Head of caudate nucleus (tissue), 42 donors: ENCODE measurements at regions not wholly inside any gene's neighbourhood (a gene's known extent, or its start where the extent isn't known, plus 50 kb on each side); places are given as distances from the start of the nearest gene placed in this dataset.

Experiments used
- DNase-seq, 42 donors: peaks; one replicate each; pipeline versions ENCODE4 v3.0.0 to v3.0.0-alpha.2; 2020 to 2021; ENCODE audit warnings: mixed read lengths in 7 of 42
- intact Hi-C: fragments of 100-400 bp; cut with DNase I; formaldehyde crosslinking; loops from one replicate; pipeline ENCODE4 v1.15.0; 2022

DNA sequence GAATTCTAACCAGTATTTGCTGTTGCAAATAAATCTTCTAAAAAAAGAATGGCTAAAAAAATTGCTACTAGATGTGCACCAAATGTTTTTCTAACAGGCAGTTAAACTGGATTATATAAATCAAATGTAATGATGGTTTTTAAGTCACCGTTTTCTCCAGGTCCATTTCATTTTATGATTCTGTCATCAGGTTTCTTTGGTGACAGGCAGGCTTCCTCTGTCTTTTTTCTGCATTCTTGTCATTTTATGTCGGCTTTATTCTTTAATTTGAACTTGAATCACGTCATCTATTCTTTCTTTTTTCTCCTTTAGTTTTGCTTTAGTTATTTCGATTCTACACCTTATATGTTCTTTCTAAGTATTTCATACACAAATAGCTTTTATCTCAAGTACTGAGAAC, 212.5 kb downstream of the SOCS6 start:
- DNase-seq: no peak
- intact Hi-C loops: no loop called here

DNA sequence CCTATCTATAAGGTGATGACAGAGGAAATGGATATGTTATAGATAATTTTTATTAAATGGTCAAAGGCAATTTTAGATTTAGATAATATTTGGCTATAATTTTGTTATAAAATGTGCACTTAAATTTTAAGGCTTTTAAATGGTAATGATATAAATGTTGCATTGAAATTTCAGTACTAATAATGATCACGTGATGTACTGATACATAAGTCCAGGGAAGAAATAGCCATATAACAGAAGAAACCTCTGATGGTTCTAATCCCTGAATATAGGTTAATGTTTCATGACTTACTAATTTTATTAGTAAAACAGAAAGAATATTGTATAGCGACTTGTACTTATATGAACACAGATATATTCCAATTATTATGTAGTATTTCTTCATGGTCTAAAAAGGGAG, 211.9 kb downstream of the SOCS6 start:
- intact Hi-C loops: no loop called here
- DNase-seq: no peak

DNA sequence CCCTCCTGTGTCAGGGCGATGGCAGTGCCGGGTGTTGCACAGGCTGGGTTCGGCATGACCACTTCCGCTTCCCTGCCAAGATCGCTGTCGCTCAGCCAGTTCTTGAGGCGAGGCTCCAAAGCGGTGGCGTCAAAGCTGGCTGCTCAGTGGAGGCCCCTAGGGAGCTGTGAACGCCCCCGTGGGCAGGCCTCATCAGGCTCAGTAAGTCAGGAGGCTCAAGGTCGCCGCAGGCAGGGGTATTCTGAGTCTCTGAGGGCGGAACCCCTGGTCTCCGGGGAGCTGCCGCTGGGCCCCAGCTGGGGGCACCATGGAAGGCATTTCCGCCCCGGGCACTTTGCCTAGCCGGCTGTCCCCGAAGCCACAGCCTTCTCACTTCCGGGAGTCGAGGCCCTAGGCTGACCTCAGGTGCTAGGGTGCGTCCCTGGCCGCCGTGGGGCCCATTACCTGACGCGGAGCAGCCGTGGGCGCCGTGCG, 210.4 kb downstream of the SOCS6 start:
- no peak for DNase-seq

DNA sequence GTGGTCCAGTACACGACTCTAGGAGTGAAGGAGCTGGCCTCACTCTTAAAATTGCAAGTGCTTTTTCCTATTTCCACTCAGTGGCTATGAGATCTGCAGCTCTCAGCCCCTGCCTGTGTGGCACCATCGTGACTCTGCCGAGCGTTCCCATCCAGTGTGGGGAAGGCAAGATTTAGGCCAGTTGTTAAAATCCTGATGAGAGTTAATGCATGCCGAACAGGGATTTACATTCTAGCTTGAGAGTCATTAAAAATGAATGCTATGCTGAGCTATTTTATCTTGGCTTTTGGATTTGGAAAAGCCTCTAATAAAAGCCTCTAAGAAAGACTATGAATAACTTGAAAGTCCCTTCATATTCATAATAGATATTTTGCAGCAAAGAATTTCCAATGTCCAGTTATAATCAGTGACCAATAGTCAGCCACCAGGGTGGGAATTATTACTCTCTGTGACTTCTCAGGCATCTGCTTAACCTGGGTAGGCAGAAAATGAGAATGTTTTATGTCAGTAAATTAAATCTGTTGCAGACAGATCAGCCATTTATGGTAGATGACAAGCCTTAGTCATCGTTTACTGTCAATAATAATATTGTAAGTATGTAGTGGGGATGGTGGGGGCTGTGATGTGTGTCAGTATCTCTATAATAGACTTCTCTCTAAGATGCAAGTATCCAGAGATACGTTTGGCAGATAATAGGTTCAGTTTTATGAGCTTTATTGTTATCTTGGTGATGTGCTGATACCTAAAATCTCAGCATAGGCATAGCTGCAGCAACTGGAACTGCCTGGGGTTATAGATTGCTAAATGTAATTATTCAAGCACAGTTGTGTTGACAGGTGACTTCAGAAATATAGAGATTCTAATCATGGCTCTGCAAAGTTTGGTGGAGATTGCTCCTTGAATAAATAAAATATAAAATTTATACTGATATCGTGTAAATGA, 207.8 kb downstream of the SOCS6 start:
- DNase-seq: no peak
- intact Hi-C loops: no loop called here

More for the DNA sequence above, 210.4 kb downstream of the SOCS6 start:
- intact Hi-C loops: no loop called here

DNA sequence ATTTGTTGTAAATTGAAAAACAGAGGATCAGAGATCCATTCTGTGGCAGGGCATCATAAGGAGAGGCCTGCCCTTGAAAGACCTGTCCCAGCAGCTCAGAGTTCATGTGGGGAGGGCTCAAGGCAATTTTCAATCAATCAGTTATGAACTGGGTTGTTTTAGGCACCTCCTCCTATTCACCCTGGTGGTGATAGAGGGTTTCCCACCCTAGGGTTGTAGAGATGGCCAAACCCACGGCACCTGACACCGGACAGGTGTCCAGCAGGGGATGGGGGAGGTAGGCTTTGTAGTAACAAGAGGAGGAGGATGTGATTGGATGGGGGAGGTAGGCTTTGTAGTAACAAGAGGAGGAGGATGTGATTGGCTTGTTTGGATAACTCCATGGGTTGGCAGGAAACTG, 205.7 kb downstream of the SOCS6 start:
- intact Hi-C loops: no loop called here
- DNase-seq: no peak

DNA sequence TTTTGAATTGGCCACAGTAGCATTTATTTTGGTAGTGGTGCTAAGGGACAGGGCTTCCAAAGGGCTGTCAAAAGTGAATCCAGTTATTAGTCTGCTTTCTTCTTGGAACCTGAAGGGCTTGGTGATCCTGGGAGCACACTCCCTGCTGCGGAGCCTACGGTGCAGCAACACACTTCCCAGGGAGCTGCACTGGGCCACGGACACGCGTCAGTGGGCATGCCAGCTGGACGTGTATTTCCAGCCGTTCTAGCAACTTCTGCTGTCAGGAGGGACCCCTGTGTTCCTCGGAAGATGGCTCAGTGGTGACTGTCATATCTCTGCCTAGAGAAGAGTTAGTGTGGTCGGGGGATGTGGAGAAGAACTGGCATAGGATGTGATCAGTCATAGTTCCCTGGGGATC, 204.6 kb downstream of the SOCS6 start:
- intact Hi-C loops: no loop called here

DNA sequence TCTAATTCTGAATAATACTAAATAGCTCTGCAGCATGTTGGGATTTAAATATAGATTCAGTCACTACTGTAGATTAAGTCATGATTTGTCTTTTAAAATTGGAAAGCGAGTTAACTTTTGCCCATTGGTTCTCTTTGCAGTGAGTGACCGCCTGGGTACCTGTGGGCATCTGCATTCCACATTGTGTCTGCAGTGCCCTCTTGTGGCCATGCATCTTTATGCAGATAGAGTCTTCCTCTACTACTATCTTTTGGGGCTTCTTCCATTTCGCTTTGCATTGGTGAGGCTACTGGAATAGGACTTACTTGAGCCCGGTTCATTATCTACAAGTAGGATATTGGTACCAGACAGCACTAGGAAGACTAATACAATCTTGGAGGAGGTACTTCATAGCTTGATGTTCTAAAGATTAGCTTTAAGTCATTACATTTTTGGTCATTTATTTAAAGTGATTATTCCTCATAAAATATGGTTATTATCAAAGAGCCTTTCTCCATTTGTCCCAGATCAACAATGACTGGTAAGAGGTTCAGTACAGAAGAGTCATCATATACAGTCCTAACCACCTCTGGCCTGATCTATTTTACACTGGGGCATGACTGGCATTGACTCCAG, 203.0 kb downstream of the SOCS6 start:
- peak; percentile 36 to 94 (median 80) for DNase-seq
- intact Hi-C loops: no loop called here

More for the DNA sequence above, 204.6 kb downstream of the SOCS6 start:
- DNase-seq: no peak

DNA sequence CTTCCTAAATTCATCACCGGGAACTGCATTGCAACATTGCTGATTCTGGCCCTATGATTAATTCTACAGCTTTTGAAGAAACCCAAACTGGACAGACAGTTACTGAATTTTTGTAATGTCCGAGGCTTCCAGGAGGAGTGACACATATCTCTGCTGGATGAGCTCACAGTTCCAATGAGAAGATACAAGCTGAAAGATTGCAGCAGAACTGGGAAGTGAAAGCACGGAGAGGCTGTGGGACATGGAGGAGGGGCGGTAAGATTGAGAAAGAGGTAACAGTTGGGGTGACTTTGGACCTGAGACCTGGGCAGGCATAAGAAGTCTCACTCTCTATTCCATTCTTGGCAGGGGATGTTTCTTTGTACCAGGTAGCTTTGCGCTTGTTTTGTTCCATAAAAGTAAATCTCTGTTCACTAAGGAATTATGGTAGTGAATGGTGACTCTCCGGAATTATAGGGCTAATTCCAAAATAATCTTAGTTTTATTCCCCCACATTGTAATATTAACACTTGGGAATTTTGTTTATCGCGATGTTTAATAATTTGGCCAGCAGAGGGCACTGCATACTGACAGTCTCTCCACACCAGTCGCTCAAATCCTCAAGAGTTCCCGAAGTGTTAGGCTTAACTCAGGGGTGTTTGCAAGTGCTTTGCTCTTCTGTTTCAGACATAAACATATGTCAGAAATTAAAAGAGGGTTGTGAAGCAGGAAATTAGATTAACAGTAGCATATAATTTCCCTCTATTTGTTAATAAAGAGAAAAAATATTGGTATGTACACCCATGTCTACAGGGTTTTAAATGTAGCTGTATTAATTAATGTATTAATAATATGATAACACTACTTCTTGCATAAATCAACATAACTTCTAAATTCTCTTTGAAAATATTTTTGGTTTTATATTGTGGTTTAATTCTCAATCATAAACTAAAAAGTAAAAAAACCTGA, 201.4 kb downstream of the SOCS6 start:
- peak in 36 of 42 donors; percentile 16 to 89 (median 59) for DNase-seq
- intact Hi-C loops: no loop called here

DNA sequence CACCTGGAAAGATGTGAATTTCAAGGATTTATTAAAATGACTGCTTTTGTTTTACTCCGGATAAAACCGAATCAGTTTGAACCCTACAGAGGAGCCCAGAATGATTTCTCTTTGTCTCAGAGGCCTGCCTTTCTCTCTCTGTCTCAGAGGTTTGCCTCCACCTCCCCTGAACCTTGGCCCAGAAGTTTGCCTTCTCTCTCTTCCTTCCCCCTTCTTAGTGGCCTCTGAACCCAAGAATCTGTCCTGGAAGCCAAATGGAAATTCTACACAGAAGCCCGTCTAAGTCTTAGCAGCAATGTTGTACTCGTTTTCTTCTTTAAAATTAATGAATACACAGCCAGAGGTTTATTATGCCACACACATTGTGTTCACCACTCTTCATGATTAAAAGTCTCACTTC, 200.7 kb downstream of the SOCS6 start:
- DNase-seq: no peak
- intact Hi-C loops: no loop called here

DNA sequence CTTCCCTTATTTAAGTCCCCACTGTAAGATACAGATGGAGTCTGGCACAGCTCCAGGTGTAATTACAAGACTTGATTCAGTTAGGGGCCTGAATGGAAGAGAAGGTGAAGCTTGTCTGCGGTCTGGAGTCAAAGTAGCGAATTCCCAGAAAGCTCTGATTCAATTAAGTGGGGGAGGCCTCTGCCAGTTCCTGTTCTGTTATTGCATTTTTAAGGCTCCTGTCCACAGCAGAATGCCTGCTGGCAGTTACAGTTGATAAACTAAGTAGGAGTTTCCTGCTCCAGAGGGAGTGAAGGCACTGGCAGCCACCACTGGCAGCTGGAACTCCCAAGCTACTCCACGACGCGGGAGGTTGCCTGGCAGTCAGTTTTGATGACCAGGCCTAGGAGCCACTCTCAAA, 181.1 kb downstream of the SOCS6 start:
- intact Hi-C loops: no loop called here
- DNase-seq: peak in 33 of 42 donors; percentile 12 to 75 (median 43)

DNA sequence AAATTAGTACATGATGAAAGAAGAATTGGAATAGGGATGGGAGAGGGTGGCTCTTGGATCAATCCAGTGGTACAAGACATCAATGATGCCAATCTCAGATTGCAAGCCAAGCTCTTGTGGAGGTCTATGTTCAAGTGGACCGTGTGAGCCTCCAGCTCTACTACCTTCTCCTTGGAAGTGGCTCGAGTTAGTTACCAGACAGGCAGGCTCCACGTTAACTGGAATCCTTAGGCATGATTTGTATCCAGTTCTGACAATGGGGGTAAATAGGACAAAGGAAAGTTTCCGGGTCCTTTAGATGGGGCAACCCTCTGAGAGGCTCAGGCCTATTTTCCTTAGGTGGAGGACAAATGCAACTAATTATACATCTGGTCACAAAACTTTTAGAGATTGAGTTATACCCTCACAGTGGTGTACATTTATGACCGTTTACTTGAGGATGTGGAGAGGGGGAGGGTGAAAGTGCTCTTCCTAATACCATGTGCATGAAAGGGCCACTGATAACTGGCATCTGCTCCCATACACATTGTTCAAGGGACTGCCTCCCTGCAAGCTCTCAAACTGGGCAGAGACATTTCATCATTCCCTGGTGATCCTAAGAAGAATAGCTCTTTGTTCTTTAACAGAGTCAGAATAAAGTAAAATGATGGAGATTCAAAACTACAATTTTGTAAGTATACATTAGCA, 180.2 kb downstream of the SOCS6 start:
- intact Hi-C loops: no loop called here
- peak in 34 of 42 donors; percentile 26 to 83 (median 62) for DNase-seq

DNA sequence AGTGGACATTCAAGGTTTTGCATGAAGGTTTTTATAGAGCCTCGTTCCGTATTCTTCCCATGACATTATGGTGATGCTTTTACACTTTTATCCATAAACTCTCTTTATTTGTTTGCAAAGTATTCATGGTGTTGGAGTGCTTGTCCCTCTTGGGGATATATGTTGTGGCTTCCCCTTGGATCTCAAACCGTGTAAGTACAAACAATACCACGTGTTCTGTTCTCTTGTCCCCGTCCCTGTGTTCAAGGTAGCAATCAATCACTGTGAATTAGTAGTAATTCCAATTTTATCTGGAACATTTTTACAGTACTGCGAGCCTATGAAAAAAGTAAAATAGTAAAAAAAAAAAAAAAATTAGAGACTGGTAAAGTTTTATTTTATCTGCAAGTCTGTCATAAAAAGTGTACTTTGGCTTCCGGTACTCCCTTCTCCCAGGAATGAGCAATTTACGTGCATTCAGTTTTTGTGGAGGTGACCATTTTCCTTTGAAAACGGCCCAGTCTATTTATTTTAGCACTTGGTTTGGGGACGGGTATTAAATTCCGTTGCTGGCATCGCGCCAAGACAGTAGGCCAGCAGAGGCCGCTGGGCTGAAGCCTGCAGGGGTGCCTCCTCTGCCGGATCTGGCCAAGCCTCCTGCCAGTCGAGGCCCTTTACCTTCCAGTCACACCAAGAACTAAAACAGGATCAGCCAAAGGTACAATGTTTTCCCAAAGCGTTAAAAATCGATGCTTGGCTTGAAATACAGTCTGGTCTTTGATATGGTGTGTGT, 175.7 kb downstream of the SOCS6 start:
- intact Hi-C loops: no loop called here
- peak; percentile 78 to 97 (median 89) for DNase-seq

DNA sequence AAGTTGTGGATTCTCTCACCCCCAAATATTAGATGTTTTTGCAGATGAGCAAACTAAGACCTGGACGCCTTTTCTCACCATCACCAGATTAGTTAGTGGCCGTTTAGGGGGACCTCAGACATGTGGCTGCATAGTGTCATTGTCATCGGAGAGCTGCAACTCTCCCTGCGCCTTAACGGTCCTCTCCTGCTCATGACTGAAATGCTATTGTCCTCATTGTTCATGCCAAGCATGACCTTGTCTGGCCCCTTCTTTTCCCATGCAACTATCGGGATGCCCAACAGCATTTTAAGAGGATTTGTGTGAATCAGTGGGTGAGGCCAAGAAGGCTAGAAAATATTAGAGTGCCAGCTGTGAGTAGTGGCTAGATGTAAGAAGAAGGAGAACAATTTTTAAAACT, 174.2 kb downstream of the SOCS6 start:
- intact Hi-C loops: no loop called here
- peak in 5 of 42 donors; percentile 14 to 57 (median 23) for DNase-seq

DNA sequence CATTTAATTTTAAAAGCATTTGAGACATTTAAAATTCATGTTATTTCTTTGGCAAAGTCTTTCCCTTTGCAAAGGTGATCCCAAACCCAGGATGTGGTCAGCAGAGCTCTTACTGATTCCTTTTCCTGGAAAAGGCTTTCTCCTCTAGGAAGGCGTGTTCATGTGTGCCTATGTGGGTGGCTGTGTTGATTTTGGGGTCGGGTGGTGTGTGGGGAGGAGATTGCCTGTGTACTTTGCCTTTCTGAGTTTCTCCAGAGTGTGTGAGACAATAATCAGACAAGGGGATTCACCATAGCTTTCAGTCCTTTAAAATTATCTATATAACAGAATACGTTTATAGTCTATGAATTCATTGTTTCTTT, 173.2 kb downstream of the SOCS6 start:
- intact Hi-C loops: no loop called here
- DNase-seq: no peak

DNA sequence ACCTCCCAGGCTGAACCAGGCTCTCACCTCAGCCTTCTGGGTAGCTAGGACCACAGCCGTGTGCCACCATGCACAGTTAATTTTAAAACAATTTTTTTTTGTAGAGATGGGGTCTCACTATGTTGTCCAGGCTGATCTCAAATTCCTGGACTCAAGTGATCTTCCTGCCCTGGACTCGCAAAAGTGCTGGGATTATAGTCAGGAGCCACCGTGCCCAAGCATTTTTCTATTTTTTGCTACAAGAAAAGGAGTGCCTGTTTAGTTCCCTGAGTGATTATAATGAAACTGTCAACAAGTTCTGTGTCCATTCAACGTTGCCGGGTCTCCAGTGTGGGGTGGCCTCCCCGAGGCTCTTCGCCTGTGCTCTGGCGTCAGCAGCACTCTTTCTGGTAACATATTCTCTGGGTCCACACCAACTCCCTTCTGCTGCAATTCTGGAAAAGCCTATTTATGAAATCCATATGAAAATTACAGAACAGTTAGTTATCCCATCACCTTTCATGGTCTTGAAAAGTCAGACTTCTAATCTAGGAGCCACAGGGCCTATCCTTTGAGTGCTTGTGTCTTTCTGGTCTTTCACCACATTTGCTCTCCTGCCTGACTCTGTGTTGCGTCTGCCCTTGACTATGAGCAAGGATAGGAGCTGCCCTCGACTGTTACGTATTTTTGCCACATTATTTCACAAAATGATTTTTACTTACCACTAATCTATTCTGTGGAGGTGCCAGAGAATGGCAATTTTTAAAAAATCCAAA, 172.7 kb downstream of the SOCS6 start:
- intact Hi-C loops: no loop called here
- DNase-seq: no peak

DNA sequence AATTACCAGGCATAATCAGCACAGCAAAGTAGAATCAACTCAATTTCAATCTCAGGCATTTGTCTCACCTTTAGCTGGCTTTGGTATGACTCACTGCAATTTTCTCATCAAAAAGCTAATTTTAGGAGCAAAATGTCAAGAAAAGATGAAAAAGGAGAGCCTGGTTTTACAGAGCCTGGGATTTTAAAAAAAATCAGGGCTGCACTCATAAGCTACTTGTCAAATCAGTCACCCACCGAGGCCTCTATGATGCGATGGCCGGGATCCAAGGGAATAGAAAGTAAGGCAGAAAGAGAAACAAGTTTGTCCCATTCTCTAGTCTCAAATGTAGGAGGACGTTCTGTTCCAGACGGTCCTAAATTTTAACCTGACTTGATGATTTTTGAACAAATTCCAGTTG, 170.9 kb downstream of the SOCS6 start:
- DNase-seq: peak in 15 of 42 donors; percentile 15 to 70 (median 45)
- intact Hi-C loops: no loop called here

DNA sequence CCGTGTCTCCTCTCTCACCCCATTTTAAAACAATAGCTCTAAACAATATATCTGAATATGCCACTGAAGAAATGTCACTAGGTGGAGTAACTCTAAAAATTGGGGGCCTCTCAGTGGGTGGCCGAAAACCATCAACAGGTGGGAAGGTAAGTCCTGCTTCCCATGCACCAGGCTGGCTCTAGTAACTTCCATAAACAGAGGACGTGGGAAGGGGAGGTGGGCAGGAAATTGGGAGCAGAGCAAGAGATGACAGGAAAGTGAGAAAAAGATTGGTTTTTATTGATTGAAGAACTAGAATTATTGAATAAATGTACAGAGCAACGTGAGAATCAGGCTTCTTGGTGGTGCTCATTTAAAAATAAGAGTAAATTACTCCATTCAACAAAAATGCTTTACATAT, 170.4 kb downstream of the SOCS6 start:
- intact Hi-C loops: no loop called here
- peak in 1 of 42 donors; percentile 17 for DNase-seq
